ENCODE measurements at regions not wholly inside any gene's neighbourhood (a gene's known extent, or its start where the extent isn't known, plus 50 kb on each side); places are given as distances from the start of the nearest gene placed in this dataset.
"Not testable (repeated sequence)": the region's sequence is repeated elsewhere in the genome, so short reads cannot be mapped to it uniquely, and the experiment has no call there.

DNA sequence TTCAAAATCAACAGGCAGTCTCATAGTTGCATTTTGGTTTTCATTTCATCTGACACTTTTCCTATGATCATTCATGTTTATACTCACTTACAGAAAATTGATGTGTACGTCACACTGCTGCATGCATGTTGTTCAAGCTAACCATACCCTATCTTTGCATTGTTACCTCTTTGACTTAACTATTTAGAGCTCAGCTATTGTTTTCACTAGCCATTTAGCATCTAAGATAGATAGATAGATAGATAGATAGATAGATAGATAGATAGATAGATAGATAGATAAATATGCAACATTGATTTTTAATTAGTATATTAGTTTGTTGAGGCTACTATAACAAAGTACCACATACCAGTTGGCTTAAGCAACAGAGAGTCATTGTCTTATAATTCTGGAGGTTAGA lies 649.5 kb upstream of the KCND2 start:
- Histone ChIP-seq H3K27ac (no peak overlapping the region), H3K4me1 (ENCODE audit: low read depth) (no peaks in the 10 kb centered on the region), H3K4me3 (no peak overlapping the region), H3K36me3 (no peaks in the 10 kb centered on the region), H3K27me3 (no peaks in the 10 kb centered on the region), H3K9me3 (ENCODE audit: low read depth) (no peaks in the 10 kb centered on the region)
- DNase-seq (ENCODE audit: low read depth in 1 of 2, low spot score in 1 of 2), result no peak
- TF ChIP-seq, protein P1, sequence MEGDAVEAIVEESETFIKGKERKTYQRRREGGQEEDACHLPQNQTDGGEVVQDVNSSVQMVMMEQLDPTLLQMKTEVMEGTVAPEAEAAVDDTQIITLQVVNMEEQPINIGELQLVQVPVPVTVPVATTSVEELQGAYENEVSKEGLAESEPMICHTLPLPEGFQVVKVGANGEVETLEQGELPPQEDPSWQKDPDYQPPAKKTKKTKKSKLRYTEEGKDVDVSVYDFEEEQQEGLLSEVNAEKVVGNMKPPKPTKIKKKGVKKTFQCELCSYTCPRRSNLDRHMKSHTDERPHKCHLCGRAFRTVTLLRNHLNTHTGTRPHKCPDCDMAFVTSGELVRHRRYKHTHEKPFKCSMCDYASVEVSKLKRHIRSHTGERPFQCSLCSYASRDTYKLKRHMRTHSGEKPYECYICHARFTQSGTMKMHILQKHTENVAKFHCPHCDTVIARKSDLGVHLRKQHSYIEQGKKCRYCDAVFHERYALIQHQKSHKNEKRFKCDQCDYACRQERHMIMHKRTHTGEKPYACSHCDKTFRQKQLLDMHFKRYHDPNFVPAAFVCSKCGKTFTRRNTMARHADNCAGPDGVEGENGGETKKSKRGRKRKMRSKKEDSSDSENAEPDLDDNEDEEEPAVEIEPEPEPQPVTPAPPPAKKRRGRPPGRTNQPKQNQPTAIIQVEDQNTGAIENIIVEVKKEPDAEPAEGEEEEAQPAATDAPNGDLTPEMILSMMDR (IDR thresholded peaks at IDR 0.05; ENCODE audit: low read depth, low read length), result no peak

DNA sequence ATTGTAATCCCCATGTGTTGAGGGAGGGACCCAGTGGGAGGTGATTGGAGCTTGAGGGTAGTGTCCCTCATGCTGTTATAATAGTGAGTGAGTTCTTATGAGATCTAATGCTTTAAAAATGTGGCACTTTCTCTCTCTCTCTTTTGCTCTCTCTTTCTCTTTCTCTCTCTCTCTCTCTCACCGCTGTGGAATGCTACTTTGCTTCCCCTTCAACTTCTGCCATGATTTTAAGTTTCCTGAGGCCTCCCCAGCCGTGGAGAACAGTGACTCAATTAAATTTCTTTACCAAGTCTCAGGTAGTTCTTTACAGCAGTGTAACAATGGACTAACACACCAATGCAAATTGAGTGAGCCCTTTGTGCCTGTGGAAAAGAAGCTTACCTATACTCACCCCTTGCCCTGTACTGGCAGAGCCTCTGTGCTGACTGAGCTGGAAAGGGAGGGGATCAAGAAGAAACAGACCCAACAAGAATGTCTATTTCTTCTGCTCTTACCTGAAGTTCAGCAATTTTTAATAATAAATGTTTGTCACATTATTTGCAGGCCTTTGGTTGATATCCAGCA lies 642.5 kb upstream of the KCND2 start:
- H3K36me3 ChIP-seq, result no peaks in the 10 kb centered on the region
- TF ChIP-seq, protein P1 (IDR thresholded peaks at IDR 0.05; ENCODE audit: low read depth, low read length), result no peak
- no peak overlapping the region for H3K4me3 ChIP-seq
- H3K27me3 ChIP-seq, result no peaks in the 10 kb centered on the region
- no peaks in the 10 kb centered on the region for H3K9me3 ChIP-seq (ENCODE audit: low read depth)
- H3K27ac ChIP-seq, result no peak overlapping the region
- DNase-seq (ENCODE audit: low read depth in 1 of 2, low spot score in 1 of 2), result no peak
- H3K4me1 ChIP-seq (ENCODE audit: low read depth), result no peaks in the 10 kb centered on the region

GRCh38 chr7:119633812-119634211 lies 639.2 kb upstream of the KCND2 start:
- not testable (repeated sequence) for H3K4me3 ChIP-seq; H3K9me3 ChIP-seq (ENCODE audit: low read depth); H3K36me3 ChIP-seq; H3K4me1 ChIP-seq (ENCODE audit: low read depth); H3K27ac ChIP-seq; DNase-seq (ENCODE audit: low read depth in 1 of 2, low spot score in 1 of 2); H3K27me3 ChIP-seq

DNA sequence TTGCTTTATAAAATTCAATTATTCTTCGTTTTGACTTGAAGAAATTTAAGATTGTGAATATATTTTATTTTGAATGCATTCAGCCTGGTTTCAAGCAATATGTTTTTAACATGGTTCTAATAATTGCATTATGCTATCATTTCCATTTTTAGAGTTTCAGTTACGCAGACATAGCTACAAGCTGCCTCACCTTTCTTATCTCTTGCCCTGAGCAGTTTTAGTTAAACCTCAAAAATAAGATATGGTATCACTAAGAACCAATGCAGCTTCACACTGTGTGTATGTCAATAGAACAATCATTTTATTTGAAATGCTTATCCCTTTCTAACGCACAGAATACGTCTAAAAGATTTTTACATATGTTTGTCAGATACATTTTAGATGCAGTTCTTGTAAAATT lies 632.6 kb upstream of the KCND2 start:
- peaks cover 3% of the 10 kb centered on the region for H3K4me1 ChIP-seq (ENCODE audit: low read depth)
- no peak overlapping the region for H3K27ac ChIP-seq
- H3K27me3 ChIP-seq, result no peaks in the 10 kb centered on the region
- TF ChIP-seq, protein P1 (IDR thresholded peaks at IDR 0.05; ENCODE audit: low read depth, low read length), result no peak
- peaks cover 2% of the 10 kb centered on the region for H3K9me3 ChIP-seq (ENCODE audit: low read depth)
- DNase-seq (ENCODE audit: low read depth in 1 of 2, low spot score in 1 of 2), result no peak
- H3K4me3 ChIP-seq, result no peak overlapping the region
- no peaks in the 10 kb centered on the region for H3K36me3 ChIP-seq

DNA sequence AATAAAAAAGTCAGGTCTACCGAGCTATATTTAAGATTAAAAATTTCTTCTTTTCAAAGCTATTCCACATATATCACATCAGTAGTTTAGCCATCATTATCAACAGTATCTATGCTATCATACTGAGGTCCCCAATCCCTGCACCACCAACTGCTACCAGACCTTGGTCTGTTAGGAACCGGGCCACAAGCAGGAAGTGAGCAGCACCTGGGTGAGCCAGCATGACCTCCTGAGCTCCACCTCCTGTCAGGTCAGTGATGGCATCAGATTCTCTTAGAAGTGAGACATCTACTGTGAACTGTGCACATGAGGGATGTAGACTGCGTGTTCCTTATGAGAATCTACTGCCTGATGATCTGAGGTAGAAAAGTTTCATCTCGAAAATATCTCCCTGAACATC lies 632.1 kb upstream of the KCND2 start:
- Histone ChIP-seq H3K4me3 (no peak overlapping the region), H3K27me3 (no peaks in the 10 kb centered on the region), H3K4me1 (ENCODE audit: low read depth) (peaks cover 3% of the 10 kb centered on the region), H3K27ac (no peak overlapping the region), H3K36me3 (no peaks in the 10 kb centered on the region), H3K9me3 (ENCODE audit: low read depth) (peaks cover 2% of the 10 kb centered on the region)
- TF ChIP-seq, protein P1 (IDR thresholded peaks at IDR 0.05; ENCODE audit: low read depth, low read length), result no peak
- DNase-seq (ENCODE audit: low read depth in 1 of 2, low spot score in 1 of 2), result no peak

DNA sequence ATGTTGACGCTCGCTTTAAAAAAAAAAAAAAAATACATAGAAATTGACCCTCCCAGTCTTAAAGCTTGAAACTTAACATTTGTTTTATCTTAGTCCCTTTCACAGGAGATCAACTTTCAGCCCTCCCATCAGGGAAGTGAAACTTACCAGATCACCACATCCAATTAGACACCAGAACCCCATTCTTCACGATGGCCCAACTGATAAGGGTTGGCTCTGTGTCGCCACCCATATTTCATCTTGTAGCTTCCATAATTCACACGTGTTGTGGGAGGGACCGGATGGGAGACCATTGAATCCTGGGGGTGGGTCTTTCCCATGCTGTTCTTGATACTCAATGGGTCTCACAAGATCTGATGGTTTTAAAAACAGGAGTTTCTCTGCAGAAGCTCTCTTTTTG lies 629.4 kb upstream of the KCND2 start:
- H3K9me3 ChIP-seq (ENCODE audit: low read depth), result peaks cover 2% of the 10 kb centered on the region
- no peak overlapping the region for H3K27ac ChIP-seq

More for the DNA sequence above, 629.4 kb upstream of the KCND2 start:
- Histone ChIP-seq H3K27me3 (no peaks in the 10 kb centered on the region), H3K36me3 (no peaks in the 10 kb centered on the region), H3K4me3 (no peak overlapping the region), H3K4me1 (ENCODE audit: low read depth) (peaks cover 3% of the 10 kb centered on the region)
- TF ChIP-seq, protein P1 (IDR thresholded peaks at IDR 0.05; ENCODE audit: low read depth, low read length), result no peak
- no peak for DNase-seq (ENCODE audit: low read depth in 1 of 2, low spot score in 1 of 2)

Measured in cardiac muscle cell (in vitro differentiated cells and primary cell).